ACC112 (cell line): ENCODE measurements at regions not wholly inside any gene's neighbourhood (a gene's known extent, or its start where the extent isn't known, plus 50 kb on each side); places are given as distances from the start of the nearest gene placed in this dataset.

Source experiments
- H2AFZ ChIP-seq: fragments of 200-600 bp; sonication (generic); one replicate; pipeline ENCODE4 v1.6.0; 2017; ENCODE audit warnings: antibody characterized with exemption, low read length; ENCODE audit not compliant: unreplicated experiment
- H3K27ac ChIP-seq: fragments of 200-600 bp; sonication (generic); 2 replicates; pipeline ENCODE4 v1.5.1; 2014; ENCODE audit warnings: low read depth, mild to moderate bottlenecking, antibody characterized with exemption, low read length, moderate library complexity
- H3K27me3 ChIP-seq: fragments of 200-600 bp; sonication (generic); 2 replicates; pipeline ENCODE4 v1.6.1; 2014; ENCODE audit warnings: mild to moderate bottlenecking, antibody characterized with exemption, low read length, moderate library complexity, mixed read lengths; ENCODE audit not compliant: insufficient read depth
- H3K36me3 ChIP-seq: fragments of 200-600 bp; sonication (generic); 2 replicates; pipeline ENCODE4 v1.6.1; 2016; ENCODE audit warnings: mild to moderate bottlenecking, antibody characterized with exemption, low read length, moderate library complexity, mixed read lengths; ENCODE audit not compliant: insufficient read depth
- H3K4me1 ChIP-seq: fragments of 200-600 bp; sonication (generic); one replicate; pipeline ENCODE4 v1.6.1; 2016; ENCODE audit warnings: low read length, mixed read lengths; ENCODE audit not compliant: insufficient read depth, unreplicated experiment, control insufficient read depth
- H3K4me3 ChIP-seq: fragments of 200-600 bp; sonication (generic); 2 replicates; pipeline ENCODE4 v1.5.1; 2014; ENCODE audit warnings: mild to moderate bottlenecking, low read depth, low read length
- H3K79me2 ChIP-seq: fragments of 200-600 bp; sonication (generic); one replicate; pipeline ENCODE4 v1.6.0; 2016; ENCODE audit warnings: low read length; ENCODE audit not compliant: control insufficient read depth, unreplicated experiment, insufficient read depth

GRCh38 chr18:56305583-56305982, 332.8 kb downstream of the TXNL1 start:
- H3K36me3 ChIP-seq: no peaks in the 10 kb centered on the region
- H3K4me3 ChIP-seq: no peak overlapping the region
- no peak overlapping the region for H2AFZ ChIP-seq
- no peaks in the 10 kb centered on the region for H3K4me1 ChIP-seq
- H3K79me2 ChIP-seq: no peaks in the 10 kb centered on the region
- no peak overlapping the region for H3K27ac ChIP-seq
- no peaks in the 10 kb centered on the region for H3K27me3 ChIP-seq

GRCh38 chr18:56302156-56302555, 336.2 kb downstream of the TXNL1 start:
- Histone ChIP-seq H3K4me1 (peaks cover 12% of the 10 kb centered on the region), H3K36me3 (no peaks in the 10 kb centered on the region), H2AFZ (no peak overlapping the region), H3K27ac (no peak overlapping the region), H3K79me2 (no peaks in the 10 kb centered on the region), H3K27me3 (no peaks in the 10 kb centered on the region), H3K4me3 (no peak overlapping the region)

- H3K36me3 ChIP-seq: no peaks in the 10 kb centered on the region
- no peaks in the 10 kb centered on the region for H3K27me3 ChIP-seq
- H3K27ac ChIP-seq: no peak overlapping the region
- H2AFZ ChIP-seq: no peak overlapping the region
- no peak overlapping the region for H3K4me3 ChIP-seq
- peaks cover 12% of the 10 kb centered on the region for H3K4me1 ChIP-seq
- no peaks in the 10 kb centered on the region for H3K79me2 ChIP-seq
Measured at GRCh38 chr18:56299740-56300139, 338.7 kb downstream of the TXNL1 start.

- H3K27ac ChIP-seq: no peak overlapping the region
- H3K27me3 ChIP-seq: no peaks in the 10 kb centered on the region
- no peaks in the 10 kb centered on the region for H3K79me2 ChIP-seq
- H3K4me3 ChIP-seq: no peak overlapping the region
- H3K4me1 ChIP-seq: peaks cover 12% of the 10 kb centered on the region
- H2AFZ ChIP-seq: no peak overlapping the region
- H3K36me3 ChIP-seq: no peaks in the 10 kb centered on the region
Measured at GRCh38 chr18:56298935-56299334, 339.5 kb downstream of the TXNL1 start.

GRCh38 chr18:56296381-56296780, 342.0 kb downstream of the TXNL1 start:
- no peak overlapping the region for H3K4me3 ChIP-seq

GRCh38 chr18:56294484-56295183, 343.8 kb downstream of the TXNL1 start:
- H3K27me3 ChIP-seq: no peaks in the 10 kb centered on the region
- H3K79me2 ChIP-seq: no peaks in the 10 kb centered on the region
- H3K4me1 ChIP-seq: peaks cover 11% of the 10 kb centered on the region
- no peak overlapping the region for H3K4me3 ChIP-seq
- H2AFZ ChIP-seq: no peak overlapping the region
- H3K27ac ChIP-seq: no peak overlapping the region
- no peaks in the 10 kb centered on the region for H3K36me3 ChIP-seq

More at GRCh38 chr18:56296381-56296780, 342.0 kb downstream of the TXNL1 start:
- Histone ChIP-seq H3K36me3 (no peaks in the 10 kb centered on the region), H3K27ac (no peak overlapping the region), H2AFZ (no peak overlapping the region), H3K79me2 (no peaks in the 10 kb centered on the region), H3K4me1 (peaks cover 12% of the 10 kb centered on the region), H3K27me3 (no peaks in the 10 kb centered on the region)

- Histone ChIP-seq H2AFZ (no peak overlapping the region), H3K4me3 (no peak overlapping the region), H3K4me1 (no peaks in the 10 kb centered on the region), H3K27ac (no peak overlapping the region), H3K79me2 (no peaks in the 10 kb centered on the region), H3K27me3 (no peaks in the 10 kb centered on the region), H3K36me3 (no peaks in the 10 kb centered on the region)
Measured at GRCh38 chr18:56291294-56291693, 347.1 kb downstream of the TXNL1 start.

- Histone ChIP-seq H2AFZ (no peak overlapping the region), H3K36me3 (no peaks in the 10 kb centered on the region), H3K4me3 (no peak overlapping the region), H3K27me3 (no peaks in the 10 kb centered on the region), H3K27ac (no peak overlapping the region), H3K79me2 (no peaks in the 10 kb centered on the region), H3K4me1 (no peaks in the 10 kb centered on the region)
Measured at GRCh38 chr18:56289381-56289780, 349.0 kb downstream of the TXNL1 start.

GRCh38 chr18:56286775-56287325, 351.5 kb downstream of the TXNL1 start:
- Histone ChIP-seq H3K36me3 (no peaks in the 10 kb centered on the region), H2AFZ (no peak overlapping the region), H3K4me1 (no peaks in the 10 kb centered on the region), H3K27ac (no peak overlapping the region), H3K4me3 (no peak overlapping the region), H3K27me3 (no peaks in the 10 kb centered on the region), H3K79me2 (no peaks in the 10 kb centered on the region)

GRCh38 chr18:56285387-56286065, 352.9 kb downstream of the TXNL1 start:
- Histone ChIP-seq H3K4me3 (no peak overlapping the region), H3K27me3 (no peaks in the 10 kb centered on the region), H3K79me2 (no peaks in the 10 kb centered on the region), H3K4me1 (no peaks in the 10 kb centered on the region), H2AFZ (no peak overlapping the region), H3K36me3 (no peaks in the 10 kb centered on the region), H3K27ac (no peak overlapping the region)

- H3K79me2 ChIP-seq: no peaks in the 10 kb centered on the region
- no peak overlapping the region for H2AFZ ChIP-seq
- no peak overlapping the region for H3K4me3 ChIP-seq
- no peaks in the 10 kb centered on the region for H3K27me3 ChIP-seq
- H3K36me3 ChIP-seq: no peaks in the 10 kb centered on the region
- no peaks in the 10 kb centered on the region for H3K4me1 ChIP-seq
- no peak overlapping the region for H3K27ac ChIP-seq
Measured at GRCh38 chr18:56284319-56284718, 354.1 kb downstream of the TXNL1 start.
